ENCODE measurements at regions not wholly inside any gene's neighbourhood (a gene's known extent, or its start where the extent isn't known, plus 50 kb on each side); places are given as distances from the start of the nearest gene placed in this dataset.
"Not testable (repeated sequence)": the region's sequence is repeated elsewhere in the genome, so short reads cannot be mapped to it uniquely, and the experiment has no call there.

DNA sequence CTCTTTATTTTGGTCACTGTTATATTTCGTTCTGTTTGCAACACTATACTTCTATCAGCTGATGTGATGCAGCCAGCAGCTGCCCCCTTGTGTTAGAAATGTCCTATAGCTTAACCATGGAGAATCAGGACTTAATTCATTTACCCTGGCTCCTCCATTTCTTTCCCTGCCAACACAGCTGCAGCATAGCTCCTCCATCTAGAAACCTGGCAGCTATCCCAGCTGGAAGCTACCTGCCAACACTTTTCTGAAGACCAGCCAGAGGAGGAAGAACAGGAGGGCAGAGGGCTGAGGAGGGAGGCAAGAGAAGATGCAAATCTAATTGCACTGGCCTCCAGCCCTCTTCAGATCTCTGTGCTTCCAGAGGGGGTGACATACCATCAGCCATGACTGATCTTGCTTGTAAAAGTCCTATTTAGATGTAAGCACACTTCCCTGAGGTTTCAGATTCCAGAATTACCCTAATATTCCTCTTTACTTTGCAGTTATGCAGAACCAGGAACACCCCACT lies 156.8 kb upstream of the TMEM260 start:
- peak; percentile 82 for DNase-seq

DNA sequence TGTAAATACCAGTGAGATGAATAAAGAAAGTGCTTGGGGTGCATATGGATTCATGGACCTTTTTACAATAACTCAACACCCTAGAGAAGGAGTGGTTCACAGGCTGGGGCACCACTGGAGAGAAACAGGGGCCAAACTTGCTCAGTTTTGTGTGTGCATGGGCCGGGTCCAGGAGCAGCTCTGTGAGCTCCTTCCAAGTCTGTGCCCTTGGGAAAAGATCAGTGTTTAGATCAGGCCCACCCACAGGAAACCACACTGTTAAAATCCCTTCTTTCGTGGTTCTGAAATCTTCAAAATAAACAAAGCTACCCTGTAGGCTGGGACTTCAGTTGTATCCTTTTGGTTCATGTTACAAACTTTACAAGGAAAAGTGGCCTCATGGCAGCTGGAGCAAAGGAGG lies 156.1 kb upstream of the TMEM260 start:
- DNase-seq = peak; percentile 23

DNA sequence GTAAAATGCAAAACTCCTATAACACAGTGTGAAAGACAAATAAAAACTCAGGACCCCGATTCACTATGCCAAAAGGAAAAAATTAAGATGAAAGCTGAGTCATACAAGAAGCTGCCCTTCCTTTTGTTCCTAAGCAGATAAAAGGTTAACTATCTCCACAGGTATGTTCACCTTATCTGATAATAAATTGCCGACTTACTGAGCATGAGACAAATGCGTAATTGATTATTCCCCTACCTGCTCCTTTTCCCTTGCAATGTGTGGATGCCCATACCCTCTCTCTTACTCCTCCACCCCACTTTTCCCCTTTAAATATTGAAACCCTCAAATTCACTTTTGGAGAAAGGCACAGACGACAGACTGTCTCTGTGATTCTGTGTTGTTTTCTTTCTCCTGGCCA lies 148.6 kb upstream of the TMEM260 start:
- DNase-seq = no peak

DNA sequence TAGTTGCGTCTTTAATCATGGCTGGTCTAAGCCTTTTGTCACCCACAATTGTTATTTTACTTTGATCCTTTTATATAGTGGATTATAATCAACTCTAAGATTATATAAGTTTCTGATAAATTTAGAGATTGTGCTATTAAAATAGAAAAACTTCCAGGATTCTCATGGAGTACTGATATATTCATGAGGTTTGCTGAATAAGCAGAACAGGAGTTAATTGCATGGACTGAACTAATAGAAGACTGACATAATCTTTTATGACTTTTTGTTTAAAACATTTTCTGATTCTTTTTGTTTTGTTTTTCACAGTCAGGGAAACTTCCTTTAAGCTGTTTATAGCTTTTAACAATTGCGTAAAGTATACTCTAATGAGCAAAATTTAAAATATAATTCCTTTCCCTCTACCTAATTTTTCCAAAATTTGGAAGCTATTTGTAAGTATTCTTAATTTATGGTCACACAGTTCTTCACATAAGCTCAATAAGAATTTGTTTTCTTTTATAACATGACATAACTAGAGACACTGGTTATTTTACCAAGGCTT lies 129.9 kb upstream of the TMEM260 start:
- DNase-seq = no peak

DNA sequence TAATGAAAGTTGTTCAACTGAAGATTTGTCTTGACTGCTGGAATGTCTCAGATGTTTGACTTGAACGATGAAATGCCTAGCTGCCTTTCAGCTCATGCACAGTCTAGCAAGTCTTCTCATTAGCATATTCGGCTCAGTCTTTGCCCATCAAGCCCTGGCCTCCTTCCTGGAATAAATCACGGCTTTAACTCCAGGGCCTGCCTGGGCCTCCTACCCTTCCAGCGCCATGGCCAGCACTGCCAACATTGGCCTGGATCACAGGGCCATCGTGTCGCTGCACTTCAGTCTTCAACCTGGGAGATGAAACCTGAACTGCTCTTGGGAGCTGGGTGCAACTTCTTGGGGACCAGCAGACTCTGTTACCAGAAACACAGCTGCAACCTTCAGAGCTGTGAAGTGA lies 126.7 kb upstream of the TMEM260 start:
- DNase-seq = no peak

DNA sequence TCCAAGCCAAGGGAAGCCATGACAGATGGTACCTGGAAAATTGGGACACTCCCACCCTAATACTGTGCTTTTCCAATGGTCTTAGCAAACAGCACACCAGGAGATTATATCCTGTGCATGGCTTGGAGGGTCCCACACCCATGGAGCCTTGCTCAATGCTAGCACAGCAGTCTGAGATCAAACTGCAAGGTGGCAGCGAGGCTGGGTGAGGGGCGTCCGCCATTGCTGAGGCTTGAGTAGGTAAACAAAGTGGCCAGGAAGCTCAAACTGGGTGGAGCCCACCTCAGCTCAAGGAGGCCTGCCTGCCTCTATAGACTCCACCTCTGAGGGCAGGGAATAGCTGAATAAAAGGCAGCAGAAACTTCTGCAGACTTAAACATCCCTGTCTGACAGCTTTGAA lies 124.9 kb upstream of the TMEM260 start:
- DNase-seq = not testable (repeated sequence)

DNA sequence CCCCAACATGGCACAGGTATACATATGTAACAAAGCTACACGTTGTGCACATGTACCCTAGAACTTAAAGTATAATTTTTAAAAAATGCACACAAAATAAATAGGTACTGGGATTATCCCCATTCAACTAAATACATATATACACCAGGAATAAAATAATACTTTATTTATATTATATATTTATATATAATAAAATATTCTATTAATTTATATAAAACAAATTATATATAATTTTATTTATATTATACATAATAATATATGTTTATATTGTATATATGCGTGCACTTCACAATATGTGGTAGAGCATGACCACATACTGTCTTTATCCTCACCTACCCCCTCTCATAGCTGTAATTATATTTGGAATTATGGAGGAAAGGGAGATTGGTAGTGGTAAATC lies 119.1 kb upstream of the TMEM260 start:
- DNase-seq = no peak

DNA sequence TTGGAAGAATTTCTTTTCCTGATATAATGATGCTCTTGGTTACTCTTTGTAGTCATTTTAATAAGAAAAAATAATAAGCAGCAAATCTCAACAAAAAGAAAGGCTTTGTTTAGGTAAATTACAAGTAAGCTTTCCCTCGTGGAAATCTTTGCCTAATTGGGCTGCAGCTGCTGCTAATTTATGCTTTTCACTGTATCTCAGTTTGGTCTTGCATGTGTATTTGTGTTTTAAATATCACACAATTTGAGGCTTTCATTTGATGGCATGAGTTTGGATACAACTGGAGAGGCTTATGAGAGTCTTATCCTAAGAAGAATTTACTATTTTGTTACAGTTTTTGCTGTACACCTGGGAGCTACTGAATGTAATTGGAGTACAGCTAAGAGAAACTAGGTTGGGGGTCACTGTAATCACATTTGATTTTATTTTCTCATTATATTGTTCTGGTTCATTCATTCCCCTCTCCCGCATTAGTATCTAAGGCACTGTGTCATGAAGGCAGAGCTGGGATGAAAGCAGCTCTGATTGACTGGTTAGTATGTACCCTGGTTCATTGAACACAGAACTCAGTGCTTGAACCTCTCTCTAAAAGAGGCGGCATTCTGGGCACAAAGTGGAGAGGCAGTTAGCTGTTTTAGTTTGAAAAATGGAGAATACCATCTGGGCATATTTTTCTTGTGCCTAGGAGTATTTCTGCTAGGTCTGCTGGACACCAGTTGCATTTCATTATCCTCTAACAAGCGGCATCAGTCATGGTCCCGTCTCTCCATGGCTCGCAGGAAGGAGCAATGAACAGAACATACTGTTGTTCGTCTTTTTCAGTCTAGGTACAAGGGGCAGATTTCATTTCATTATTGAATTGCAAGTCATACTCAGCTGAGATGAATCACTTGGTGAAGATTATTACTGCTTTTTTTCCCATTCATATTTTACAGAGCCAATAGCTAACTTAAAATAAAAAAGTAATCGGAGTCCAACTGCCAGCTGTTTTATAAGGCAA lies 118.0 kb upstream of the TMEM260 start:
- DNase-seq = peak; percentile 67

DNA sequence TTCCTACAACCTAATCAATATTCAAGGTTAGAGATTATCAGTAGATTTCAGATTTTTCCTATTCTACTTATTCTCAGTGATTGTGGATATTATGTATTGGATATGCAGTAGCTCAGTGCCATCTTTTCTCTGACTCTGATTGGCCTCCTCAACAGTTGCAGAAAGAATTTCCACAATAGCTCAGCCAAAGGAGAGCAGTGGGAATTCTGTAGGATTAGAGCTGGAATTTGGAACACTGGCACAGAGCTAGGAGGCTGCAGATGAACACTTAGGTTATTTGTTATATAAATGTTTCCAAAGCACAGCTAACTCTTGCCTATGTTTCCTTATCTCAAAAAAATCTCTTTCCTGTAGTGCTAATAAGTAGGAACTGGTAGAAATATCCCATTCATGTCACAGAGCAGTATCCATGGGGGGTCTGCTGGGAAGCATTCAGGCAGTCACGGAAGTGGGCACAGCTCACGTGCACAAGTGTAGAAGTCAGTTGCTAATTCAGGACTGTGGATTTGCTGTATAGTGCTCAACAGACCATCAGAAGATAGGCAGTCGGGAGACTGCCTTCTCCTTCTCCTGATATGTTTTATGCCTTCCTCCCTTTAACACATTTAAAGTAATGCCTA lies 116.2 kb upstream of the TMEM260 start:
- no peak for DNase-seq

DNA sequence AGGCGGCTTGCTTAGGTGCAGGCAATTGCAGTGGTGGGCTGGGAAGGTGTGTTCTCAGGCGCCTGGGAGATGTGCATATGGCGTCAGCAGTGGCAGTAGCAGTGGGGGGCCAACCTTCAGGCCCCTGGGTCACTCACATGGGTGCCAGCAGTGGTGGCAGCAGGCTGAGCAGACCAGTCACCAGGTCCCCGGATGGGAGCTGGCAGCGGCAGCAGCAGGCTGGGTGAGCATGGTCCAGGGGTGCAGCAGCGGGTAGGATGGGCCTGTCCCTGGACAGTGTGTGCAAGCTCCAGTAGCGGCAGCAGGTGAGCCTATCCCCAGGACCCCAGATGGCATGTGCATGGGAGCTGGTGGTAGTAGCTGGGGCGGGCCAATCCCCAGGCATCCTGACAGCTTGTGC lies 108.5 kb upstream of the TMEM260 start:
- DNase-seq = no peak

DNA sequence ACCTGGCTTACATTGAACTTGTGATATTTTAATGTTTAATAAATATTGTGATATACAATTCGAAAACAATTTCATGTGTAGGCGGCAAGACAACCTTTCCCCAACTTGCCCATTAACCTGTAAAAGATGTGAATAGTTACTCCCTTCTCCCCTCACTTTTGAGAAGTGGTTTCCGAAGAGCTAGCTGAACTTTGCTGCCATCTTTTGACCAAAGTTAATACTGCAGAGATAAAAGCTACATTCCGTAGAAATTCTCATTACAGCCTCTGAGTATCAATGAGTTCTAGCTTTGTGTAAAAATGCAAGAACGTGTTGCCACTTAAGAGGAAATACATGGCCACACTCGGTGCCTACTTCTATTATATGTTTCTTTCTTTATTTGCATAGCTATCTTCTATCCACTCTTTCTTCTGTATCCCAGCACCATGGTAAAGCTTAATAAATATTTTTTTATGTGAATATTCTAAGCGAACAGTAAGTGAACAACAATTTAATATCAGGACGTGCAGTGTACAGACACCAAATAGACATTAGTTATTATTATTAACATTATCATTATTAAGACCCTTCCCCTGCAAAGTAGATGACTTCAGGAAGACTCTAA lies 105.1 kb upstream of the TMEM260 start:
- peak; percentile 87 for DNase-seq

DNA sequence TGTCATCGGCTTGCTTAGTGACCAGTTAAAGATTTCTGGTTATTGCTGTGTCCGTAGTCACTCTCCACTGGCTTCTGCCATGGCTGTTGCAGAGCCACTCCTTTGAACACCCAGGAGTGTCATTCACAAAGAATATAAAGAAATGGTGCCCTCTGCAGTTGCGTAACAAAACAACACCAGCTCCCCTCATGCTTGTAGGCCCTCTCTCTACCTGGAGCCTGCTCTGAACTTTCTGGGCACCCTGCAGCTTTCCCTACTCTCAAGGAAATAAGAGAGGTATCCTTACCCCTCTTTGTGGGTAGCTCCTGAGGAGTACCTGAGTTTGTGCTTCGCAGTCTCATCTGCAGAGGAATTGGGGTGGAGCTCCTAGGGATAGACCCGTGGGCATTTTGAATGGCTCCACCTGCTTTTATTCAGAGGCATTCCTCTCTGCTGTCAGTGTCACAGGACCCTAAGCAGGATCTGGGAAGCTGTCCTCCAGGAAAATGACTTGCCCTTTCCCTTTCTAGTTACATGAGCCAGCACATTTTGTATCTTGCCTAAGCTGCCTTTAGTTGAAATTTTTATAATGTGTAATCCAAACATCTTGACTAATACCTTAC lies 97.2 kb upstream of the TMEM260 start:
- peak; percentile 32 for DNase-seq

DNA sequence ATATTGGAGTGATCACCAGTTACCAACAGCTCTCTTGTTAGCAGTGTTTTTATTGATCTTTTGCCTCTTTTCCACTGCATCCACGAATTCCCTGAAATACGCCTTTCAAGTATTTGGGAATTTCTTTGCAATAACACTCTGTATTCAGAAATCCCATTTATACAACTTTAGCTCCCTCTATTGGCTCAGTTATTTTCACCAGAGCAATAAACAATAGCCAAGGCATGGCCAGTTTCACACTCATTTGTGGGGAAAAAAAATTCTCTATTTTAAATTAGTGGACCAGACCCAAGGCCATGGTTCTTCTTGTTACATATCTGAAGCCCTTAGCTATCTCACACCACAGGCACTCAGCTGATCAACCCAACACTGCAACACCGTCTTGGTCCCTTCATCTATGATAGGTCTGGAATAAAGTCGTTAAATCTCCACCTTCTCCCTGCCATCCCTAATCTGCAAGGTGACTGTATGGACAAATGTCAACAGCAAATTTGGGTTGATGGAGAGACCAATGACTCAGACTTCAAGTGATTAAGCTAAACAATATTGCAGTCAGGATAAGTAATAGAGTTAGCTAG lies 92.4 kb upstream of the TMEM260 start:
- peak; percentile 58 for DNase-seq

DNA sequence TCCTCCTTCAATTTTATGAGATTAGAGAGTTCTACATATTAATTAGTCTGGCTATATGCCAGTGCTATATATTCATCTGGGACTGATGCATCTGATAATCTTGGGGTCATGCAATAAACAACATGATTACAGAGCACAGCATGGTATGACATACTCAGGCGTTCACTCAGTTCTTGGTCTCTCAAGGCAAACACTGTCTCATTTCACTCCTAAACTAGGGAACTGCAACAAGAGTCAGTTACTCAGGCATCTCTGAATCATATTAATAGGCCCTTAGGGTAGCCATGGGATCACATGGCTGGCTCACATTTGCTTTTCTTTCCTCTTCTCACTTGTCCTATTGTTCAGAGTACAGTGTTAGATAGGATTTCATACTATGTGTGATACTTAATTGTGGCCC lies 91.8 kb upstream of the TMEM260 start:
- DNase-seq = no peak

DNA sequence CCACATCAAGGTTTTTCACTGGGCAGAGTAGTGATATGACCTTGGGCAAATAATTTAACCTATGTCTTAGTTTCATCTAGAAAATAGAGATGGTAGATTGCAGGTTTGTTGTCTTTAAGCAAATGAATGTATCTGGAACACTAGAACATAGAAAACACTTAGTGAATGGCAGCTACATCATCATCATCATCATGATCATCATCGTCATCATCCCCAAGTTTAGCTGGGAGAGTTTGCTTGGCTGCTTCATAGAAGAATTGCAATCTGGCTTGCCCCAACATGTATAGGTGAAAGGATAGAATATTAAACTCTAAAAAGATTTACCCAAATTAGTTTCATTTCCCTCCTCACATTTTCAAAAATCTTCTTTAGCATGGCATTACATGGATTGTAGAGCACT lies 91.3 kb upstream of the TMEM260 start:
- DNase-seq = no peak

DNA sequence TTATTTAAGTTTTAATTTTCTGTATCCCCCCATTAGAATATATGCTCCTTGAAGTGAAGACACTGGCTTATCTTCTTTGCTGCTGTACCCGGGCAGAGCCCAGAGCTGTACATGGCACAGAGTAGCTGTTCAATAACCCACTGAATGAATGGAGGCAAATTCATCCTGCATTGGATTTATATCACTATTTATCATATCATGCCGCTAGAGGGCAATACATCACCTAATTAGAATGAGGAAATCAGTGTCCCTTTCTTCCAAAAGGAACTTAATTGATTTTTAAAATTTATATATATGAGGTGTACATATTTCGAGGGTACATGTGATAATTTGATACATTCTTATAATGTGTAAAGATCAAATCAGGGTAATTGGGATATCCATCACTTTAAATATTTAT lies 89.2 kb upstream of the TMEM260 start:
- DNase-seq = peak; percentile 66

DNA sequence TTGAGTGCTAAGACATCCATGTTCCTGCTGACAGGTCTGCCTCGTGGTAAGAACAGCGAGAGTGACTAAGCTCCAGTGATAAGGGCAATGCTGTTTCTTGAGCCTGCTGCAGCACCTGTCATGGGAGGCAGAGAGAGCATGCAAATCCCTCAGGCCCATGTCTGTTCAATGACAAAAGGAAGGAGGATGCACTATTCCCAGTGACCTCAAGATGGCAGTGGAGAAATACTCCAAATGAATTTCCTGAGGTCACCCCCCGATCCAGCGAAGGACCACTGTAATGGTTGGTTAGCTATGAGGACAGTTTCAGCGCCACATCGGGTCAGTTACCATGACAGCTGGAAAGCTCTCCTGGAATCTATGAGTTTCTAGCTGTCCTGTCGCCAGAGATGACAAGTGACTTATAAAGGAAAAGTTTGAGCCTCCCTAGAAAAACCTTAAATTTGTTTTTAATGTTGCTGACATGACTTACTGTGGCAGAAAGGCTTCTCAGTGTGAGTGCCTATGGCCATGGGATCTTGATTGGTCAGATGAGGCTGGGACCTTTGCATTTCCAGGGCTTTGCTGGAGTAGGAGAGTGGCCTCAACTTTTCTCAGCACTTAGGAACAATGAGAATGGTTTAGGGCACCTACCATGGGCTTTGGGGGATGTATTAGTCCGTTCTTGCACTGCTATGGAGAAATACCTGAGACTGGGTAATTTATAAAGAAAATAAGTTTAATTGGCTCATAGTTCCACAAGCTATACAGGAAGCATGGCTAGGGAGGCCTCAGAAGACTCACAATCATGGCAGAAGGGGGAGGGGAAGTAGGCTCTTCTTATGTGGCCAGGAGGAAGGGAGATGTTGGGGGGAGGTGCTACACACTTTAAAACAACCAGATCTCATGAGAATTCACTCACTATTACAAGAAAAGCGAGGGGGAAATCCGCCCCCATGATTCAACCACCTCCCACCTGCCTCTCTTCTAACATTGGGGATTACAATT lies 88.0 kb upstream of the TMEM260 start:
- DNase-seq = peak; percentile 94

DNA sequence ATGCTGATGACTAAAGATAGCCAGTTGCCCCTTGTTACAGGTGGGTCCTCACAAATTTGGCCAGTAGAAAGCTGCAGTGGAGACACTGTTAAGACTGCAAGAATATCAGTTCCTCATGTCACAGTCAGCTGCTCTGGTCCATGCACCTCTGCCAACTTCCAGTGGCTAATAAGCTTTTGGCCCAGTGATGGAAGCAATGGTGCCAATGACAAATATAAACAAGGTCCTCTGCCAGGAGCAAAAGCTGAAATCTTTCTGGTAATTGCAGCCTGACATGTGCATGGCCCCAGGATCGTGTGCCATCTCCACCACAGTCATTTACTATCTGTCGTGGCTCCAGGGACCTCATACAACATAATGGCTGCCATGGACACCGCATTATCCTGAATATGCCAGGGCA lies 85.4 kb upstream of the TMEM260 start:
- DNase-seq = no peak

DNA sequence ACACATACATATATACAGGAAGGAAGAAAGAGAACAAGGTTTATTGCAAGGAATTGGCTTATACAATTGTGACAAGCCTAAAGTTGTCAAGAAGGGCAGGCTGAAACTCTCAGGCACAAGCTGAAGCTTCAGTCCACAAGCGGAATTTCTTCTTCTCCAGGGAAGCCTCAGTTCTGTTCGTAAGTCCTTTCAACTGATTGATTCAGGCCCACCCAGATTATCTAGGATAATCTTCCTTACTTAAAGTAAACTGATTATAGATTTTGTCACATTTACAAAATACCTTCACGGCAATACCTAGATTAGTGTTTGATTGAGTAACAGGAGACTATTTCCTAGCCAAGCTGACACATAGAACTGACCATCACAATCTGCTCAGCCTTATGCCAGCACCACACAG lies 81.5 kb upstream of the TMEM260 start:
- DNase-seq = no peak

DNA sequence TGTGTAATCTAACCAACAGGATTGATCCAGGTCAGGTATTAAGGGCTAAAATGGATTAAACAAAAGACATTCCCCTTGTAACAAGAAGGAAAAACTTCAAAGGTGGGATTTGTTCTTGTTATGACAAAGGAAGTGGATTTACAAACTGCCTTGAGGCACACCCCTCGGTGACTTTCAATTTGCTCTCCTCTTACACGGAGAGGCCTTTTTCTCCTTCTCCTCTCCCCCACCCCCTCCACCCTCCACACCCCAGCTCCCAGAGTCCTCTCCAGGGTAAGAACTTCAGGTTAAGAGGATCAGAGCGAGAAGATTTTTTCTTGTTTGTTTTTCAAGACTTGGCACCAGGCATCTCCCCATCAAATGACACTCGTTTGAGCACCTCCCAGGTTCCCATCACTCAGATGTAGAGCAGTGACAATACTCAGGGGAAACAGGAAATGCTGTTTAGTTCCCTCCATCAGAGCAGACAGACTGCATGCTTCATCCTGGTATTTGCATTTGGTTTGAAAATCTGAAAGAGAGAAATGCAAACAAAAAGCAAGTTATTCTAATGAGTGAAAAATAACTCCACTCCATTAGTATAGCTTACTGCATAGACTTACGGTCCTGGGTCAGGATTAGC lies 77.6 kb upstream of the TMEM260 start:
- no peak for DNase-seq

DNA sequence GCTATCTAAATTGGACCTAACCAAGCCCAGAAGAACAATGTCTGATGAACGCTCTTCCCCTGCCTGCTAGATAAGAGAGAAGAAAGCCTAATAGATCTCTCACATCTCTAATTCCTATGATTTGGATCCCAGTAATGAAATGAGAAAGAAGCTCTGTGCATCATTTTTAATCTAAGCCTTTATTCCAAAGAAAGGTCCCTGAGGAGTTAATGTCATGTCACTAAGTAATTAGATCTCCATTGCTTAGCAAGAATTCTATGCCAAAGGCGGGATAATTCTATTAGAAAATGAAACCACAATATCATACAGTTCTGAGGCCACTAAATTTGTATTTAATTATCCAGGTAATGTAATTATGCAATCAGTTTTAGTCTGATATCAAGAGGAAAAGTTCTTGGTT lies 74.2 kb upstream of the TMEM260 start:
- no peak for DNase-seq

Data from eye (tissue), 1 donor.